ENCODE measurements at regions not wholly inside any gene's neighbourhood (a gene's known extent, or its start where the extent isn't known, plus 50 kb on each side); places are given as distances from the start of the nearest gene placed in this dataset.

DNA sequence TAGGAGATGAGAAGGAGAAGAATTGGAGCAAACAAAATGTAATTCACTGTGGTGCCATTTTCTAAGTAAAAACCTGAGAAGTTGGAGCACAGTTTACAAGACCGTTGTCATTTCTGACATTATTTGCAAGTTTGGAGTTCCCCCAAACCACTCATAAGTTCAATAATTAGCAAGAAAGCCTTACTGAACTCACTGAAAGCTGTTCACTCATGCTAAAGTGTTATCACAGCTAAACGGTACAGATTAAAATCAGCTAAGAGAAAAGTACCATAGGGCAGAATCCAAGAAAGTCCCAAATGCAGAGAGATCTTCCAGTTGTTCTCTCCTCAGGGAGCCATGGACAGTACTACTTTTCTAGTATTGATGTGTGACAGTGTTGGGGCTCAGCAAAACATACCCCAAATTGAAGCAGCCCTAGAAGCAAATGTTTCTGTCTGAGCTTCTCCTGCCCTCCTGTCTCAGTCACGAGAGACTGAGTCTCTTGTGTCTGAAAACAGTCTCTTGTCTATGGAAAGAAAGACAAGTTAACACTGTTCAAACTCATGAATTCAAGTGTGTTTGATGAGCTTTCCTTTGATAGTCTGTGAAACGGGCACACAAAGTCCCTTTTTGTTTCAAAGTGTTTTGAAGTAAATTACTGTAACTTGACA lies 221.2 kb downstream of the GABRG2 start:
- H4K20me1 ChIP-seq (ENCODE audit: control insufficient read depth, insufficient read depth, low read length, poor library complexity, severe bottlenecking), result no peaks in the 10 kb centered on the region
- ATAC-seq (ENCODE audit: low read depth) (no peak), DNase-seq (no peak)
- H3K9me3 ChIP-seq (ENCODE audit: control extremely low read depth in 1 of 3, control insufficient read depth in 2 of 3, insufficient read depth in 1 of 3, low read length in 2 of 3), result no peaks in the 10 kb centered on the region
- H3K4me1 ChIP-seq (ENCODE audit: control insufficient read depth in 2 of 2, insufficient read depth in 2 of 2, low read length in 2 of 2), result no peaks in the 10 kb centered on the region
- no peak overlapping the region for H3K9ac ChIP-seq (ENCODE audit: low read length)
- Mint-ChIP-seq H3K27ac (no peak overlapping the region), H3K27me3 (no peaks in the 10 kb centered on the region), H3K9me3 (ENCODE audit: insufficient read depth) (no peaks in the 10 kb centered on the region), H3K4me1 (no peaks in the 10 kb centered on the region), H3K4me3 (no peak overlapping the region)
- H3K4me2 ChIP-seq (replicated peaks; ENCODE audit: low read depth, low read length, poor library complexity, severe bottlenecking), result no peak overlapping the region
- ChIA-PET POLR2A (no interaction called here), CTCF (no interaction called here)
- no peaks in the 10 kb centered on the region for H3K36me3 ChIP-seq (replicated peaks in 1 of 2; ENCODE audit: control extremely low read depth in 1 of 2, control insufficient read depth in 1 of 2, extremely low read depth in 1 of 2, insufficient read depth in 2 of 2, low read length in 1 of 2)
- H3K79me2 ChIP-seq (ENCODE audit: control insufficient read depth, insufficient read depth, low read length), result no peaks in the 10 kb centered on the region
- intact Hi-C loops (cut with micrococcal nuclease), result no loop called here
- no peak overlapping the region for H2AFZ ChIP-seq (ENCODE audit: insufficient read depth, low read depth, low read length, poor library complexity, severe bottlenecking)
- 86% methylated on average over 1 of the region's 4 CpGs for WGBS (ENCODE audit: insufficient coverage)
- no peak overlapping the region for H3K27ac ChIP-seq (ENCODE audit: low read length in 2 of 2)
- H3K27me3 ChIP-seq (replicated peaks in 1 of 4; ENCODE audit: control extremely low read depth in 1 of 4, control insufficient read depth in 3 of 4, insufficient read depth in 4 of 4, low read length in 3 of 4), result no peaks in the 10 kb centered on the region
- TF ChIP-seq EZH2 (IDR thresholded peaks at IDR 0.05; ENCODE audit: borderline replicate concordance, insufficient read depth, low read depth, low read length, poor library complexity, severe bottlenecking) (no peak), CTCF (IDR thresholded peaks at IDR 0.05) (no peak)
- no peak overlapping the region for H3K4me3 ChIP-seq (ENCODE audit: control extremely low read depth in 1 of 5, extremely low read depth in 1 of 5, insufficient read depth in 1 of 5, low read depth in 2 of 5, low read length in 4 of 5)

DNA sequence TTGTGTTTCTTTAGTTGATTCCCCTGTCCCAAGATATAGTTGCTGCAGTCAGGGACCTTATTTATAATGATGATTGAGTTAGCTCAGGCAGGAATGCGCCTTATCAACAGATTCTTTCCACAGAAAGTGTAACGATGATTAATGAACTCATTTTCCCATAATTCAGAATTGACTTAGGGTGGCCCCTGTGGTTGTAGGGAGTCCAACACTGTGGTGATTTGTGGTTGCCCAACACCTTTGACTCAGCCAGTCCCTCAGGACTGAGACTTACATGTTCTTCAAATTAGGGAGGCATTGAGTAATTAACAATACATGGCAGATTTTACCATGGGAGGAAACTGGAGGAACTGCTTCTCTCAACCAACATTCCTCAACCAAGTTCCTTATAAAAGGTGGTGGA lies 221.9 kb downstream of the GABRG2 start:
- DNase-seq, result no peak
- ChIA-PET POLR2A (no interaction called here), CTCF (no interaction called here)
- Histone ChIP-seq H3K36me3 (replicated peaks in 1 of 2; ENCODE audit: control extremely low read depth in 1 of 2, control insufficient read depth in 1 of 2, extremely low read depth in 1 of 2, insufficient read depth in 2 of 2, low read length in 1 of 2) (no peaks in the 10 kb centered on the region), H3K27me3 (replicated peaks in 1 of 4; ENCODE audit: control extremely low read depth in 1 of 4, control insufficient read depth in 3 of 4, insufficient read depth in 4 of 4, low read length in 3 of 4) (no peaks in the 10 kb centered on the region), H3K27ac (ENCODE audit: low read length in 2 of 2) (no peak overlapping the region), H3K4me1 (ENCODE audit: control insufficient read depth in 2 of 2, insufficient read depth in 2 of 2, low read length in 2 of 2) (no peaks in the 10 kb centered on the region), H2AFZ (ENCODE audit: insufficient read depth, low read depth, low read length, poor library complexity, severe bottlenecking) (no peak overlapping the region), H3K4me2 (replicated peaks; ENCODE audit: low read depth, low read length, poor library complexity, severe bottlenecking) (no peak overlapping the region), H3K79me2 (ENCODE audit: control insufficient read depth, insufficient read depth, low read length) (no peaks in the 10 kb centered on the region), H4K20me1 (ENCODE audit: control insufficient read depth, insufficient read depth, low read length, poor library complexity, severe bottlenecking) (no peaks in the 10 kb centered on the region), H3K4me3 (ENCODE audit: control extremely low read depth in 1 of 5, extremely low read depth in 1 of 5, insufficient read depth in 1 of 5, low read depth in 2 of 5, low read length in 4 of 5) (no peak overlapping the region), H3K9ac (ENCODE audit: low read length) (no peak overlapping the region), H3K9me3 (ENCODE audit: control extremely low read depth in 1 of 3, control insufficient read depth in 2 of 3, insufficient read depth in 1 of 3, low read length in 2 of 3) (no peaks in the 10 kb centered on the region)
- Mint-ChIP-seq H3K27me3 (no peaks in the 10 kb centered on the region), H3K4me1 (no peaks in the 10 kb centered on the region), H3K4me3 (no peak overlapping the region), H3K27ac (no peak overlapping the region), H3K9me3 (ENCODE audit: insufficient read depth) (no peaks in the 10 kb centered on the region)
- no peak for ATAC-seq (ENCODE audit: low read depth)
- WGBS (ENCODE audit: insufficient coverage), result no CpG with 5 or more reads among the region's 2 CpGs
- intact Hi-C loops (cut with micrococcal nuclease), result no loop called here
- TF ChIP-seq CTCF (IDR thresholded peaks at IDR 0.05) (no peak), EZH2 (IDR thresholded peaks at IDR 0.05; ENCODE audit: borderline replicate concordance, insufficient read depth, low read depth, low read length, poor library complexity, severe bottlenecking) (no peak)

Measured in B cell (primary cell).